ENCODE measurements at regions not wholly inside any gene's neighbourhood (a gene's known extent, or its start where the extent isn't known, plus 50 kb on each side); places are given as distances from the start of the nearest gene placed in this dataset.

DNA sequence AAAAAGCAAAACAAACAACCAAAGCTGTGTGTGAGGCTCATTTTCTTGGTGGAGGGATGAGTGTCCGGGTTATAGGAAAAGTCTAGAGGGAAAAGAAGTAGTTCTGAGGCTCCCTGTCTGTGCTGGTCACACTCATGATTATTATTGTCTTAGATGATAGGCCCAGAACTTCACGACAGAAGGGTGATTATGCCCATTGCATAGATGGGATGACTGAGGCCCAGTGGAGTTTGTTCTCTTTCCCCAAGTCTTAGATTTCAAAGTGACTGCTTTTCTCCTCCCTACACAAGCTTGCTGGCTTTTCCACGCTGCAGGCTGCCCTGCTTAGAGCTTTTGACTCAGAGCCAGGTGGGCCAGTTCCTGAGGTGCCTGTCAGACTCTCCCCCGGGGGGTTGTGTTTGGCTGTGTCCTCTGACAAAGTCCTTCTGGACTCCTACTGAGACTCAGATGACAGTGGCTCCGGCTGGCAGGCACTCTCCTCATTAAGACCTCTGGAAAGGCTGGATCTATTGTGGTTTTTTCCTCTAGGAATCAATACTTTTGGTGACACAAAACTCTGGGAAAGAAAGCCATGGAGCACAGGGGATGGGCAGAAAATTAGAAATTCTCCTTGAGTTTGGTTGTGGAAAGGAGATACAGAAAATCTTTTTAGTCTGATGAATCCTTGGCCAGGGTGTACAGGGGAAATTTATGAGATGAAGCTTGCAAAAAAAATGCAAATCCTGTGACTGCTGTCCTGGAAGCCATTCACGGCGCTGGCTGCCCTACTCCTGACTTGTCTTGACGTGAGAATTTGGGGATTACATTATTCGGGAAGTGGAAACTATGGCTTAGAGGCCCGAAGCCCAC, 120.9 kb downstream of the NSG2 start:
- no peak overlapping the region for H3K27ac ChIP-seq (ENCODE audit: low read depth in 1 of 2, low read length in 2 of 2)
- H3K79me2 ChIP-seq (ENCODE audit: insufficient read depth, low read length), result no peaks in the 10 kb centered on the region
- no peaks in the 10 kb centered on the region for H3K9me3 ChIP-seq (replicated peaks in 1 of 2; ENCODE audit: control insufficient read depth in 1 of 2, insufficient read depth in 1 of 2, low read length in 2 of 2)
- Mint-ChIP-seq H3K4me1 (no peaks in the 10 kb centered on the region), H3K36me3 (no peaks in the 10 kb centered on the region), H3K4me3 (no peak overlapping the region), H3K27ac (no peak overlapping the region), H3K27me3 (ENCODE audit: low read depth in 3 of 3) (peaks cover 0 to 5% (median 0%) of the 10 kb centered on the region in 3 donors), H3K9me3 (peaks cover 0 to 6% (median 3%) of the 10 kb centered on the region in 7 donors)
- H3K4me2 ChIP-seq (replicated peaks; ENCODE audit: extremely low read depth, low read length, poor library complexity, severe bottlenecking), result no peak overlapping the region
- intact Hi-C loops (cut with micrococcal nuclease), result no loop called here
- H3K27me3 ChIP-seq (ENCODE audit: control insufficient read depth in 2 of 2, insufficient read depth in 2 of 2, low read length in 2 of 2), result no peaks in the 10 kb centered on the region
- TF ChIP-seq, protein P1, sequence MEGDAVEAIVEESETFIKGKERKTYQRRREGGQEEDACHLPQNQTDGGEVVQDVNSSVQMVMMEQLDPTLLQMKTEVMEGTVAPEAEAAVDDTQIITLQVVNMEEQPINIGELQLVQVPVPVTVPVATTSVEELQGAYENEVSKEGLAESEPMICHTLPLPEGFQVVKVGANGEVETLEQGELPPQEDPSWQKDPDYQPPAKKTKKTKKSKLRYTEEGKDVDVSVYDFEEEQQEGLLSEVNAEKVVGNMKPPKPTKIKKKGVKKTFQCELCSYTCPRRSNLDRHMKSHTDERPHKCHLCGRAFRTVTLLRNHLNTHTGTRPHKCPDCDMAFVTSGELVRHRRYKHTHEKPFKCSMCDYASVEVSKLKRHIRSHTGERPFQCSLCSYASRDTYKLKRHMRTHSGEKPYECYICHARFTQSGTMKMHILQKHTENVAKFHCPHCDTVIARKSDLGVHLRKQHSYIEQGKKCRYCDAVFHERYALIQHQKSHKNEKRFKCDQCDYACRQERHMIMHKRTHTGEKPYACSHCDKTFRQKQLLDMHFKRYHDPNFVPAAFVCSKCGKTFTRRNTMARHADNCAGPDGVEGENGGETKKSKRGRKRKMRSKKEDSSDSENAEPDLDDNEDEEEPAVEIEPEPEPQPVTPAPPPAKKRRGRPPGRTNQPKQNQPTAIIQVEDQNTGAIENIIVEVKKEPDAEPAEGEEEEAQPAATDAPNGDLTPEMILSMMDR (IDR thresholded peaks at IDR 0.05), result no peak
- no peak overlapping the region for H2AFZ ChIP-seq (ENCODE audit: insufficient read depth, low read depth, low read length, poor library complexity, severe bottlenecking)
- no peak for DNase-seq
- no peaks in the 10 kb centered on the region for H4K20me1 ChIP-seq (ENCODE audit: insufficient read depth, low read length)
- no peaks in the 10 kb centered on the region for H3K4me1 ChIP-seq (ENCODE audit: control insufficient read depth in 1 of 2, insufficient read depth in 2 of 2, low read length in 2 of 2)
- no peak overlapping the region for H3K4me3 ChIP-seq (replicated peaks in 1 of 3; ENCODE audit: low read depth in 2 of 3, low read length in 3 of 3)
- H3K9ac ChIP-seq (ENCODE audit: insufficient read depth, low read length, poor library complexity, severe bottlenecking), result no peak overlapping the region
- WGBS (ENCODE audit: insufficient coverage), result 92% methylated on average over 8 of the region's 10 CpGs
- no peaks in the 10 kb centered on the region for H3K36me3 ChIP-seq (replicated peaks in 1 of 2; ENCODE audit: control insufficient read depth in 1 of 2, insufficient read depth in 2 of 2, low read length in 2 of 2)

DNA sequence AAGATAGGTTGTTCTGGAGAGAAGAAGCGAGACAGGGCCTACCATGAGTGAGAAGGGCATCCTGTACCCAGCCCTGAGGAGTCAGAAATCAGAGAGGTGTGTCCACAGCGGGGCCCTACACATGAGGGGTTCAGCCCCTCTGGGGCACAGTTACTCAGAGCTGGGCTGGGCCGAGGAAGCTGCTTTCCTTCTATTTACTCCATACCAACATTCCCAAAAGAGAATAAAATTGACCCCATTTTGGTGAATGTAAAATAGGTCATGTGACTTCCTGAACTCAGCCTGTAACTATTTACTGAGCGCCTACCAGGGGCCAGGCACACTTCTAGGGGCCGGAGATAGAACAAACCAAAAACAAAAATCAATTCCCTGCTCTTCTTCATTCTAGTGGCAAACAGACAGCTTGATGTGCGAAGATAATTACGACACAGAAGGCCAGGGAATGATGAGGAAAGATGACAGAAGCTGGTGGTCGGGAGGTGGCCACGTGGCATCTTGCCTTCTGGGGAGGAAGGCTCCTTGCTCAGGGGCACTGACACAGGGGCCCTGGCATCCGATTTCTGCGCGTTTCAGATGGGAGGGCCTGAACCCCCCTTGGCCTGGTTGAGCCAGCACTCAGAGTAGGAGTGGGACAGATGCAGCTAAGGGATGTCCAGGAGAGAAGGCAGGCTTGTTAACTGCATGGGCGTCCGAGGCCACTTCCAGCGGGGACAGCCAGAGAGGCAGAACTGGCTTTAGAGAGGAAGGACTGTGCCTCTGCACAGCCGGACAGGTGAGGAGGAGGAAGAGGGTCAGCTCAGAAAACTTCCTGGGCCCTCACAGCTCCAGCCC, 121.8 kb downstream of the NSG2 start:
- H3K9ac ChIP-seq (ENCODE audit: insufficient read depth, low read length, poor library complexity, severe bottlenecking), result no peak overlapping the region
- no peak overlapping the region for H3K4me3 ChIP-seq (replicated peaks in 1 of 3; ENCODE audit: low read depth in 2 of 3, low read length in 3 of 3)
- H3K4me3 Mint-ChIP-seq, result no peak overlapping the region
- peaks cover 0 to 6% (median 3%) of the 10 kb centered on the region in 7 donors for H3K9me3 Mint-ChIP-seq
- no peaks in the 10 kb centered on the region for H3K36me3 Mint-ChIP-seq
- H3K4me1 Mint-ChIP-seq, result no peaks in the 10 kb centered on the region
- peaks cover 0 to 5% (median 0%) of the 10 kb centered on the region in 3 donors for H3K27me3 Mint-ChIP-seq (ENCODE audit: low read depth in 3 of 3)
- H3K27ac ChIP-seq (ENCODE audit: low read depth in 1 of 2, low read length in 2 of 2), result no peak overlapping the region
- H3K79me2 ChIP-seq (ENCODE audit: insufficient read depth, low read length), result no peaks in the 10 kb centered on the region
- TF ChIP-seq, protein P1 (IDR thresholded peaks at IDR 0.05), result no peak
- no peaks in the 10 kb centered on the region for H4K20me1 ChIP-seq (ENCODE audit: insufficient read depth, low read length)
- no peaks in the 10 kb centered on the region for H3K9me3 ChIP-seq (replicated peaks in 1 of 2; ENCODE audit: control insufficient read depth in 1 of 2, insufficient read depth in 1 of 2, low read length in 2 of 2)
- H3K27me3 ChIP-seq (ENCODE audit: control insufficient read depth in 2 of 2, insufficient read depth in 2 of 2, low read length in 2 of 2), result no peaks in the 10 kb centered on the region
- H3K36me3 ChIP-seq (replicated peaks in 1 of 2; ENCODE audit: control insufficient read depth in 1 of 2, insufficient read depth in 2 of 2, low read length in 2 of 2), result no peaks in the 10 kb centered on the region
- 88% methylated on average over 13 of the region's 16 CpGs for WGBS (ENCODE audit: insufficient coverage)
- H2AFZ ChIP-seq (ENCODE audit: insufficient read depth, low read depth, low read length, poor library complexity, severe bottlenecking), result no peak overlapping the region
- no peak for DNase-seq
- no peak overlapping the region for H3K27ac Mint-ChIP-seq
- no peaks in the 10 kb centered on the region for H3K4me1 ChIP-seq (ENCODE audit: control insufficient read depth in 1 of 2, insufficient read depth in 2 of 2, low read length in 2 of 2)
- no peak overlapping the region for H3K4me2 ChIP-seq (replicated peaks; ENCODE audit: extremely low read depth, low read length, poor library complexity, severe bottlenecking)
- intact Hi-C loops (cut with micrococcal nuclease), result no loop called here

Measured in CD14-positive monocyte (primary cell).